ENCODE measurements at regions not wholly inside any gene's neighbourhood (a gene's known extent, or its start where the extent isn't known, plus 50 kb on each side); places are given as distances from the start of the nearest gene placed in this dataset.
"Not testable (repeated sequence)": the region's sequence is repeated elsewhere in the genome, so short reads cannot be mapped to it uniquely, and the experiment has no call there.

GRCh38 chr9:66782010-66782409 is 118.5 kb upstream of the ZNF658 start:
- TF ChIP-seq CTCF, EP300, POLR2A (IDR thresholded peaks at IDR 0.05): not testable (repeated sequence)
